ENCODE measurements at regions not wholly inside any gene's neighbourhood (a gene's known extent, or its start where the extent isn't known, plus 50 kb on each side); places are given as distances from the start of the nearest gene placed in this dataset.

DNA sequence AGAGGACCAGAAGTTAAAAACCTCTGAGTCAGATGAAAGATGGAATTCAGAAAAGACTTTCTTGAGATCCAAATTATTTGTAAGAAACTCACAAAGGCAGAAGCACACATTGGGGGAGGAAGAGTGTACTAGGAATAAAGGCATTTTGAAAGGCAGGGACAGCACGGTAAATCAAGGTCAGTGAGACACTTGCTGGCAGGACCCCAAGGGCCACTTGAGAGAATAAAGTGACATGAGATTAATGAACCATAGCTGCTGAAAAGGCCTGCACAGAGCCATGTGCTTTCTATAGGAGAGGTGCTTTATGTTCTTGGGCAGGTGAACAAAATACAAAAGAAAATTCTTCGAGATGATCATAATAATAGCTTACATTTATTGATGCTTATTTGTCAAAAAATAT is 929.9 kb upstream of the MBL2 start:
- intact Hi-C loops (cut with DNase I), result no loop called here
- TF ChIP-seq, protein P1, sequence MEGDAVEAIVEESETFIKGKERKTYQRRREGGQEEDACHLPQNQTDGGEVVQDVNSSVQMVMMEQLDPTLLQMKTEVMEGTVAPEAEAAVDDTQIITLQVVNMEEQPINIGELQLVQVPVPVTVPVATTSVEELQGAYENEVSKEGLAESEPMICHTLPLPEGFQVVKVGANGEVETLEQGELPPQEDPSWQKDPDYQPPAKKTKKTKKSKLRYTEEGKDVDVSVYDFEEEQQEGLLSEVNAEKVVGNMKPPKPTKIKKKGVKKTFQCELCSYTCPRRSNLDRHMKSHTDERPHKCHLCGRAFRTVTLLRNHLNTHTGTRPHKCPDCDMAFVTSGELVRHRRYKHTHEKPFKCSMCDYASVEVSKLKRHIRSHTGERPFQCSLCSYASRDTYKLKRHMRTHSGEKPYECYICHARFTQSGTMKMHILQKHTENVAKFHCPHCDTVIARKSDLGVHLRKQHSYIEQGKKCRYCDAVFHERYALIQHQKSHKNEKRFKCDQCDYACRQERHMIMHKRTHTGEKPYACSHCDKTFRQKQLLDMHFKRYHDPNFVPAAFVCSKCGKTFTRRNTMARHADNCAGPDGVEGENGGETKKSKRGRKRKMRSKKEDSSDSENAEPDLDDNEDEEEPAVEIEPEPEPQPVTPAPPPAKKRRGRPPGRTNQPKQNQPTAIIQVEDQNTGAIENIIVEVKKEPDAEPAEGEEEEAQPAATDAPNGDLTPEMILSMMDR (IDR thresholded peaks at IDR 0.05), result no peak
- no peak for TF ChIP-seq POLR2A (IDR thresholded peaks at IDR 0.05)

GRCh38 chr10:53701213-53701612 is 928.6 kb upstream of the MBL2 start:
- H3K4me3 ChIP-seq (replicated peaks in 1 of 3), result no peak overlapping the region
- H3K9me3 ChIP-seq, result no peaks in the 10 kb centered on the region
- H3K36me3 ChIP-seq, result no peaks in the 10 kb centered on the region
- peaks cover 0 to 3% of the 10 kb centered on the region in 2 donors for H3K4me1 ChIP-seq
- intact Hi-C loops (cut with DNase I), result no loop called here
- H3K27ac ChIP-seq, result no peak overlapping the region
- TF ChIP-seq, protein P1 (IDR thresholded peaks at IDR 0.05), result no peak
- TF ChIP-seq POLR2A (IDR thresholded peaks at IDR 0.05), result no peak
- DNase-seq, result no peak
- H3K27me3 ChIP-seq, result no peaks in the 10 kb centered on the region

More for the DNA sequence above, 929.9 kb upstream of the MBL2 start:
- Histone ChIP-seq H3K9me3 (no peaks in the 10 kb centered on the region), H3K4me3 (replicated peaks in 1 of 3) (no peak overlapping the region), H3K27ac (no peak overlapping the region), H3K4me1 (peaks cover 0 to 3% of the 10 kb centered on the region in 2 donors), H3K27me3 (no peaks in the 10 kb centered on the region), H3K36me3 (no peaks in the 10 kb centered on the region)
- WGBS, 2 donors, result 27 to 40% methylated on average over 2 of the region's 2 CpGs
- DNase-seq, result peak; percentile 49 to 59

DNA sequence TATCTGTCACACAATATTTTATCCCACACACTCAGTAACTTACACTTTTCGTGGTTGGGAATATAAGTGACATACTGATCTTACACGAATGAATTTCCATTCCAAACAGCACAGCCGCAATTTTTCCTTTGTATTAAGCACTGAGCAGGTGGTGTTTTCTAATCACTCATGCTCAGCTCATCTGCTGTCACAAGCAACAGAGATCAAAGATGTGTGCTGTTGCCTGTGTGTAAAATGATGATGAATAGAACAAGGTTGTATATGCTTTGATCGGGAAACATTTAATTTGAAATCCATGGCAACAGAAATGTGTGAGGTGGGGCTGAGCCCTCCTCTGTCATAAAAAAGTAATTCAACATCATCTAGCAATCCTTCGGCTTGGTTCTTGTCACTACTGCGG is 927.7 kb upstream of the MBL2 start:
- no peaks in the 10 kb centered on the region for H3K9me3 ChIP-seq
- peaks cover 0 to 3% of the 10 kb centered on the region in 2 donors for H3K4me1 ChIP-seq
- DNase-seq, result no peak
- no peaks in the 10 kb centered on the region for H3K36me3 ChIP-seq
- no peaks in the 10 kb centered on the region for H3K27me3 ChIP-seq
- TF ChIP-seq, protein P1 (IDR thresholded peaks at IDR 0.05), result no peak
- TF ChIP-seq POLR2A (IDR thresholded peaks at IDR 0.05), result no peak
- WGBS, 2 donors, result 89 to 92% methylated on average over 6 of the region's 6 CpGs
- no peak overlapping the region for H3K27ac ChIP-seq
- H3K4me3 ChIP-seq (replicated peaks in 1 of 3), result no peak overlapping the region
- intact Hi-C loops (cut with DNase I), result no loop called here

DNA sequence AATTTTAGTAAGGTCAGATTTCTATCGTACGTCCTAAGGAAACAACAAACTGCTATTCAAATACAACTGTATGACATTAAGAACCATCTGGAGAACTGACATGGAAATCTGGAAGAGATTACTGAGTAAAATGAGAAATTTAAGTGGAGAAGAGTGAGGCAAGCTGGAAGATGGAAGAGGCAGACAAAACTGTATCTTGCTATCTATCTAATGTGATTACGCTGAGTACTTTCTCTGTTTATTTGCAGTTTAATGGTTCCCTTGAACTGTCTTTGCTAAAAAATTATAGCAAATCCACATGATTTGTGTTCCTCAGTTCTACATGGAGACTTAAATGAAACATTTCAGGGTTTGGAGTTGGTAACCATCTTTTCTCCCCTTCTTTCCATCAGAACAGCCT is 927.1 kb upstream of the MBL2 start:
- 84 to 90% methylated on average over 3 of the region's 3 CpGs for WGBS, 2 donors
- intact Hi-C loops (cut with DNase I), result no loop called here

GRCh38 chr10:53699231-53699630 is 926.6 kb upstream of the MBL2 start:
- Histone ChIP-seq H3K36me3 (no peaks in the 10 kb centered on the region), H3K4me1 (peaks cover 0 to 3% of the 10 kb centered on the region in 2 donors), H3K27ac (no peak overlapping the region), H3K4me3 (replicated peaks in 1 of 3) (no peak overlapping the region), H3K9me3 (no peaks in the 10 kb centered on the region), H3K27me3 (no peaks in the 10 kb centered on the region)
- TF ChIP-seq POLR2A (IDR thresholded peaks at IDR 0.05), result no peak
- TF ChIP-seq, protein P1 (IDR thresholded peaks at IDR 0.05), result no peak
- 85 to 93% methylated on average over 5 of the region's 5 CpGs for WGBS, 2 donors
- no peak for DNase-seq
- intact Hi-C loops (cut with DNase I), result no loop called here

More for the DNA sequence above, 927.1 kb upstream of the MBL2 start:
- DNase-seq, result no peak
- Histone ChIP-seq H3K9me3 (no peaks in the 10 kb centered on the region), H3K36me3 (no peaks in the 10 kb centered on the region), H3K27ac (no peak overlapping the region), H3K4me3 (replicated peaks in 1 of 3) (no peak overlapping the region), H3K4me1 (peaks cover 0 to 3% of the 10 kb centered on the region in 2 donors), H3K27me3 (no peaks in the 10 kb centered on the region)
- TF ChIP-seq, protein P1 (IDR thresholded peaks at IDR 0.05), result no peak
- TF ChIP-seq POLR2A (IDR thresholded peaks at IDR 0.05), result no peak

Data from thyroid gland (tissue), 4 donors.